Astrocyte of the cerebellum (primary cell): ENCODE measurements at regions not wholly inside any gene's neighbourhood (a gene's known extent, or its start where the extent isn't known, plus 50 kb on each side); places are given as distances from the start of the nearest gene placed in this dataset.

Source experiments
- DNase-seq: peaks from one replicate; pipeline ENCODE4 v3.0.0-alpha.2; 2011; ENCODE audit warnings: low read depth
- H3K4me3 ChIP-seq: 2 replicates; pipeline ENCODE4 v1.5.1; 2011; ENCODE audit warnings: mild to moderate bottlenecking, low read depth, low read length, moderate library complexity
- in situ Hi-C: cut with HindIII; loops from 2 replicates; pipeline ENCODE4 v1.10.0; 2017; ENCODE audit warnings: low sequenced_read_pairs
- TF ChIP-seq, protein P1 (sequence below): IDR thresholded peaks from 2 replicates; pipeline ENCODE4 v1.5.1; 2012; ENCODE audit warnings: low read length, low read depth, moderate library complexity, mild to moderate bottlenecking; ENCODE audit errors: missing control alignments

- in situ Hi-C loops, result no loop called here
- H3K4me3 ChIP-seq, result no peak overlapping the region
- peak; percentile 27 for DNase-seq
- TF ChIP-seq, protein P1, sequence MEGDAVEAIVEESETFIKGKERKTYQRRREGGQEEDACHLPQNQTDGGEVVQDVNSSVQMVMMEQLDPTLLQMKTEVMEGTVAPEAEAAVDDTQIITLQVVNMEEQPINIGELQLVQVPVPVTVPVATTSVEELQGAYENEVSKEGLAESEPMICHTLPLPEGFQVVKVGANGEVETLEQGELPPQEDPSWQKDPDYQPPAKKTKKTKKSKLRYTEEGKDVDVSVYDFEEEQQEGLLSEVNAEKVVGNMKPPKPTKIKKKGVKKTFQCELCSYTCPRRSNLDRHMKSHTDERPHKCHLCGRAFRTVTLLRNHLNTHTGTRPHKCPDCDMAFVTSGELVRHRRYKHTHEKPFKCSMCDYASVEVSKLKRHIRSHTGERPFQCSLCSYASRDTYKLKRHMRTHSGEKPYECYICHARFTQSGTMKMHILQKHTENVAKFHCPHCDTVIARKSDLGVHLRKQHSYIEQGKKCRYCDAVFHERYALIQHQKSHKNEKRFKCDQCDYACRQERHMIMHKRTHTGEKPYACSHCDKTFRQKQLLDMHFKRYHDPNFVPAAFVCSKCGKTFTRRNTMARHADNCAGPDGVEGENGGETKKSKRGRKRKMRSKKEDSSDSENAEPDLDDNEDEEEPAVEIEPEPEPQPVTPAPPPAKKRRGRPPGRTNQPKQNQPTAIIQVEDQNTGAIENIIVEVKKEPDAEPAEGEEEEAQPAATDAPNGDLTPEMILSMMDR, result peak; percentile 74
Observed at GRCh38 chr15:31867536-31868442, 162.5 kb upstream of the CHRNA7 start.

DNA sequence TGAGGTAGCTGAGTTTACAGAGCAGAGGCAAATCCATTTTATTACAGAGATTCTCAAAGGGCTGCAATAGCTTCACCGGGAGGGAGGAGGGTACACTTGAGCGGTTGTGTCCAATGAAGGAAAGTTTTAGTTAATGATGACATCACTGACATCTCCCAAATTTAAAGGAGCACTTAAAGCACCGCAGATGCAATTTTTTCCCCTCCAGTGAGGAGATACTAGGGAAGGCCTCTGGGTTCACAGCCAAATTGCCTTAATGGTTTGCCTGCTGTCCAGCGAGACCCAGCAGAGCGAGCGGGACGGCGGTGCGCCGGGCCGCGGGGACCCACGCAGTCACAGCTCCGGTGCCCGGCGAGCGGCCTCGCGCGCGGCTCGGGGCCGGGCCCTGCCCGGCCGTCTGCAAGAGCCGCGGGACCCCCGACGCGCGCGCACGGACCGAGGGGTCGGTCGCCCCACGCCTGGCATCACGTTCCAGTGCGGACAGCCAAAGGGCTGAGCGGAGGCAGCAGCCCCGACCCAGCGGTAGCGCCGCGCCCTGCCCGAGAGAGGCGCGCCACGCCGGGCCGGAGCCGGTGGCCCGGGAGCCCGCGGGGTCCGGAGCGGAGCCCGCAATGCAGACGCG lies 160.5 kb upstream of the CHRNA7 start:
- DNase-seq, result no peak
- TF ChIP-seq, protein P1, result no peak
- in situ Hi-C loops, result no loop called here
- peak overlapping the region; percentile 51 for H3K4me3 ChIP-seq

- in situ Hi-C loops, result no loop called here
- H3K4me3 ChIP-seq, result peak within 1 kb of the TSS; percentile 51
- peak; percentile 37 for DNase-seq
- TF ChIP-seq, protein P1, result no peak
Observed at GRCh38 chr15:31870328-31871165, 159.8 kb upstream of the CHRNA7 start, which contains the start of gene OTUD7A. Gene OTUD7A (minus strand): TSS chr15:31870673.

DNA sequence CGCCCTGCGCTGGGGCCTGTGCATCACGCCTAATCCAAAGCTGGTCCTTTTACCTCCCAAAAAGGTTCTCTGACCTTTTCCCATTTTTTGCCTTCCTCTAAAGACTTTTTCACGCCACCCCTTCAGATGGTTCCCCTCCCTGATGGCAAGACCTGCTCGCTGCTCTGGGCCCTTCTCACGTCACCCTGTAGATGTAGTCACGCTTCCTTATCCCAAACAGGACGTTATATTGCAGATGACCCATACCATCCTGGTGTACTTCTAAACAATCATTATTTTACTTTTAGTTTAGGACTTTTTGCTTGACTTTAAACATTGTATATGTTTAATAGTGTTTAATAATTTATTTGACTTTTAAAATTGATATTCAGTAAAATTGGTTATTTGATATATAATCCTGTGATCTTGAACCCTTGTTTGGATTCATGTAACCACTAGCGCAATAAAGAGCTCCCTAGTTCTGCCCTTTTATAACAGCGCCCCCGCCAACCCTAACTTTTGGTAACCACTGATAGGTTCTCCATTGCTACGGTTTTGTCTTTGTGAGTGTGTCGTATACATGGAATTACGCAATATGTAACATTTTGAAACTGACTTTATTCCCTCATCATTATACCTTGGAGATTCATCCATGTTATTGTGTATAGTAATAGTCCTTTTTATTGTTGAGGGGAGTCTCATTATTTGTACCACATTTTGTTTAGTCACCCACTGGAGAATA lies 159.0 kb upstream of the CHRNA7 start:
- no peak for DNase-seq

DNA sequence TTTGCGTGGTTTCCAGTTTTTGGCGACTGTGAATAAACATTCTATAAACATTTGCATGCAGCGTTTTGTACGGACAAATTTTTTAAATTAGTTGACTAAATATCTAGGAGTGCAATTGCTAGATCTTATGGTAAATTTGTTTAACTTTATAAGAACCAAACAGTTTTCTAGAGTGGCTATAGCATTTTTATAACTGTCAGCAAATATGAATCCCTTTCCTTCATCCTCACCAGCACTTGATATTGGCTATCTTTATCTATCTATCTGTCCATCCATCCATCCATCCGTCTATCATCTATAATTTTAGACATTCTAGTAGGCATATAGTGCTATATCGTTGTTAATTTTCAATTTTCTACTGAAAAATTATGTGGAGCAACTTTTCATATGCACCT lies 158.4 kb upstream of the CHRNA7 start:
- no peak overlapping the region for H3K4me3 ChIP-seq
- in situ Hi-C loops, result no loop called here
- no peak for DNase-seq
- TF ChIP-seq, protein P1, result no peak

More for the DNA sequence above, 159.0 kb upstream of the CHRNA7 start:
- TF ChIP-seq, protein P1, result no peak
- in situ Hi-C loops, result no loop called here
- peak overlapping the region; percentile 51 for H3K4me3 ChIP-seq
